ENCODE measurements at regions not wholly inside any gene's neighbourhood (a gene's known extent, or its start where the extent isn't known, plus 50 kb on each side); places are given as distances from the start of the nearest gene placed in this dataset.

GRCh38 chr2:13604951-13605661 is 888.4 kb downstream of the TRIB2 start:
- no peak overlapping the region for H3K4me3 Mint-ChIP-seq
- H3K27ac Mint-ChIP-seq = no peak overlapping the region
- no peaks in the 10 kb centered on the region for H3K9me3 Mint-ChIP-seq
- H3K4me1 Mint-ChIP-seq (ENCODE audit: low read depth) = no peaks in the 10 kb centered on the region
- H3K27me3 Mint-ChIP-seq (ENCODE audit: low read depth) = no peaks in the 10 kb centered on the region
- no peaks in the 10 kb centered on the region for H3K36me3 Mint-ChIP-seq (ENCODE audit: low read depth)

- Mint-ChIP-seq H3K4me1 (ENCODE audit: low read depth) (no peaks in the 10 kb centered on the region), H3K27me3 (ENCODE audit: low read depth) (no peaks in the 10 kb centered on the region), H3K27ac (no peak overlapping the region), H3K4me3 (no peak overlapping the region), H3K9me3 (peaks cover 4% of the 10 kb centered on the region), H3K36me3 (ENCODE audit: low read depth) (no peaks in the 10 kb centered on the region)
Observed at GRCh38 chr2:13607139-13607538, 890.4 kb downstream of the TRIB2 start.

DNA sequence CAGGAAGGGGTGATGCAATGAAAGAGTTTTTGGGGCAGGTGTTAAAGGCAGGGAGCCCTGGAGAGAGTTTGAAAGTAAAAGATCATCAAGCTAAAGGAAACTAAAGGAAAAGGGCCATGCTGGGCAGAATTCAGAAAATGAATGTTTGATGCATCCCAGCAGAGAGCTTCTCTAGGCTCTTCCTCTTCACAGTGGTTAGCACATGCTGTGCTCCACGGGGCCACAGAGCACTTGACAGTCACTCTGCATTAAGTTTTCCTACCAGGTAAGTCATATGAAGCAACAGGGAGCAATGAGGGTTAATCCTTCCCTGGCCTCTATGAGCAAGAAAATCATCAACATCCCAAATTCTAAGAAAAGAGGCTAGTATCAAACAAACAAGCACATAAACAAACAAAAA is 895.2 kb downstream of the TRIB2 start:
- Mint-ChIP-seq H3K27ac (no peak overlapping the region), H3K4me3 (no peak overlapping the region), H3K36me3 (ENCODE audit: low read depth) (no peaks in the 10 kb centered on the region), H3K27me3 (ENCODE audit: low read depth) (no peaks in the 10 kb centered on the region), H3K4me1 (ENCODE audit: low read depth) (no peaks in the 10 kb centered on the region), H3K9me3 (peaks cover 15% of the 10 kb centered on the region)

- Mint-ChIP-seq H3K27ac (no peak overlapping the region), H3K36me3 (ENCODE audit: low read depth) (no peaks in the 10 kb centered on the region), H3K9me3 (peaks cover 27% of the 10 kb centered on the region), H3K4me3 (no peak overlapping the region), H3K27me3 (ENCODE audit: low read depth) (no peaks in the 10 kb centered on the region), H3K4me1 (ENCODE audit: low read depth) (no peaks in the 10 kb centered on the region)
Observed at GRCh38 chr2:13616059-13616458, 899.3 kb downstream of the TRIB2 start.

DNA sequence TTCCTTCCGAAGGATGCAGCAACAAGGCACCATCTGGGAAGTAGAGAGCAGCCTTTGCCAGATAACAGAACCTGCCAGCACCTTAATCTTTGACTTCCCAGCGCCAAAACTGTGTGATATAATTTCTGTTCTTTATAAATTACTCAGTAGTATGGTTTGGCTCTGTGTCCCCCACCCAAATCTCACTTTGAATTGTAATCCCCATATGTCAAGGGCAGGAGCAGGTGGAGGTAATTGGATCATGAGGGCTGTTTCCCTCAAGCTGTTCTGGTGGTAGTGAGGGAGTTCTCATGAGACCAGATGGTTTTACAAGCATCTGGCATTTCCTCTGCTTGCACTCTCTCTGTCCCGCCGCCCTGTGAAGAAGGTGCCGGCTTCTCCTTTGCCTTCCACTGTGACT is 899.9 kb downstream of the TRIB2 start:
- no peak overlapping the region for H3K27ac Mint-ChIP-seq

GRCh38 chr2:13628122-13628521 is 911.4 kb downstream of the TRIB2 start:
- Mint-ChIP-seq H3K27ac (no peak overlapping the region), H3K27me3 (ENCODE audit: low read depth) (no peaks in the 10 kb centered on the region), H3K4me1 (ENCODE audit: low read depth) (no peaks in the 10 kb centered on the region), H3K36me3 (ENCODE audit: low read depth) (no peaks in the 10 kb centered on the region), H3K9me3 (no peaks in the 10 kb centered on the region), H3K4me3 (no peak overlapping the region)

More for the DNA sequence above, 899.9 kb downstream of the TRIB2 start:
- peaks cover 29% of the 10 kb centered on the region for H3K9me3 Mint-ChIP-seq
- H3K4me1 Mint-ChIP-seq (ENCODE audit: low read depth) = no peaks in the 10 kb centered on the region
- no peak overlapping the region for H3K4me3 Mint-ChIP-seq
- H3K27me3 Mint-ChIP-seq (ENCODE audit: low read depth) = no peaks in the 10 kb centered on the region
- H3K36me3 Mint-ChIP-seq (ENCODE audit: low read depth) = no peaks in the 10 kb centered on the region

- peaks cover 3% of the 10 kb centered on the region for H3K9me3 Mint-ChIP-seq
- no peaks in the 10 kb centered on the region for H3K27me3 Mint-ChIP-seq (ENCODE audit: low read depth)
- H3K27ac Mint-ChIP-seq = no peak overlapping the region
- no peaks in the 10 kb centered on the region for H3K4me1 Mint-ChIP-seq (ENCODE audit: low read depth)
- no peaks in the 10 kb centered on the region for H3K36me3 Mint-ChIP-seq (ENCODE audit: low read depth)
- H3K4me3 Mint-ChIP-seq = no peak overlapping the region
Observed at GRCh38 chr2:13638181-13638580, 921.4 kb downstream of the TRIB2 start.

DNA sequence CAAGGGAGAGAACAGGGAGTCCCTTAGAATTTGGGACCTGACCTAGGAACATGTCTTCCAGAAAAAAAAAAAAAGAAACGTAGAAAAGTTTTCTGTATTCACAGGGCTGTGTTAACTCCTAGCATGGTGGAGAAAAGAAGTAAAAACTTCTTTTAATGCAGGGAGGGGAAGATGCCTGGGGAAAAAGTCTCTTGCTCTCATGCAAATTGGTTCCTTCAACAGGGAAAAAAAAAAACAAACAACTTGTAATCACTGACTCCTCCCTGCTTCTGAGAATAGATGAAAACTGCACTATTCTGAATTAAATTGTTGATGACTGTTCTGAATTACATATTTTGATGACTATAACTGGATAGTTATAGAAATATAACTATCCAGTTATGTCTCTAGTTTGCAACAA is 933.2 kb downstream of the TRIB2 start:
- Mint-ChIP-seq H3K27ac (no peak overlapping the region), H3K9me3 (peaks cover 8% of the 10 kb centered on the region), H3K27me3 (ENCODE audit: low read depth) (no peaks in the 10 kb centered on the region), H3K4me1 (ENCODE audit: low read depth) (no peaks in the 10 kb centered on the region), H3K4me3 (no peak overlapping the region), H3K36me3 (ENCODE audit: low read depth) (no peaks in the 10 kb centered on the region)

DNA sequence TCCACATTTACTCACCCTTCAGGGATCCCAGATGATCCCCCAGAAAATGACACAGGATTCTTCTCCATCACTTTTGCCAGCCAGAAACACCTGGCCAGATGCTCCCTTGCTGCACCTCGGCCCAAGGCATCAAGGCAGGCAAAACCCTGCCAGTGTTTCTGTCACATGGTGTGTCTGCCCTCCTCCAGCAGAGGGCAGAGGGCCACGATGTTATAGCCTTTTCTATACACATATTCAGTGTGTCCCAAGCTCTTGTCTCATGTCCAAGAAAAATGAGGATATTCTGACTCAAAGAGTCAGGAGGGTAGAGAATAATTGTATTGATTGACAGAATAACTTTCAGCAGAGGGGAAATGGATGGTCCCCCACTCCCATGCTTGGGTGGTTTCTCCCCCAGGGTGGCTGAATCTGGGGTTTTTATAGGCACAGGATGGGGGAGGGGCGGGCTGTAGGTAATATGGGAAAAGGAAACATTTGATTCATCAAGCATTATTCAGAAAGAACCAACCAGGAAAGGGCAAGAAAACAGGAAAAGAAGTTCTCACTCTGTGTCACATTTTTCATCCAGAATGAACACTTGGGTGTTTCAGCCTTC is 933.9 kb downstream of the TRIB2 start:
- Mint-ChIP-seq H3K4me1 (ENCODE audit: low read depth) (no peaks in the 10 kb centered on the region), H3K27ac (no peak overlapping the region), H3K27me3 (ENCODE audit: low read depth) (no peaks in the 10 kb centered on the region), H3K36me3 (ENCODE audit: low read depth) (no peaks in the 10 kb centered on the region), H3K4me3 (no peak overlapping the region), H3K9me3 (peaks cover 8% of the 10 kb centered on the region)

- Mint-ChIP-seq H3K36me3 (ENCODE audit: low read depth) (no peaks in the 10 kb centered on the region), H3K4me1 (ENCODE audit: low read depth) (no peaks in the 10 kb centered on the region), H3K4me3 (no peak overlapping the region), H3K9me3 (peaks cover 8% of the 10 kb centered on the region), H3K27me3 (ENCODE audit: low read depth) (no peaks in the 10 kb centered on the region), H3K27ac (no peak overlapping the region)
Observed at GRCh38 chr2:13651684-13652131, 935.0 kb downstream of the TRIB2 start.

GRCh38 chr2:13652531-13653313 is 936.0 kb downstream of the TRIB2 start:
- H3K9me3 Mint-ChIP-seq = peaks cover 8% of the 10 kb centered on the region

GRCh38 chr2:13654416-13654815 is 937.7 kb downstream of the TRIB2 start:
- Mint-ChIP-seq H3K27me3 (ENCODE audit: low read depth) (no peaks in the 10 kb centered on the region), H3K4me3 (no peak overlapping the region), H3K27ac (no peak overlapping the region), H3K36me3 (ENCODE audit: low read depth) (no peaks in the 10 kb centered on the region), H3K9me3 (peaks cover 6% of the 10 kb centered on the region), H3K4me1 (ENCODE audit: low read depth) (no peaks in the 10 kb centered on the region)

More at GRCh38 chr2:13652531-13653313, 936.0 kb downstream of the TRIB2 start:
- Mint-ChIP-seq H3K36me3 (ENCODE audit: low read depth) (no peaks in the 10 kb centered on the region), H3K4me3 (no peak overlapping the region), H3K27ac (no peak overlapping the region), H3K4me1 (ENCODE audit: low read depth) (no peaks in the 10 kb centered on the region), H3K27me3 (ENCODE audit: low read depth) (no peaks in the 10 kb centered on the region)

GRCh38 chr2:13660231-13660630 is 943.5 kb downstream of the TRIB2 start:
- H3K9me3 Mint-ChIP-seq = peaks cover 3% of the 10 kb centered on the region
- H3K27ac Mint-ChIP-seq = no peak overlapping the region
- H3K36me3 Mint-ChIP-seq (ENCODE audit: low read depth) = no peaks in the 10 kb centered on the region
- H3K27me3 Mint-ChIP-seq (ENCODE audit: low read depth) = no peaks in the 10 kb centered on the region
- no peak overlapping the region for H3K4me3 Mint-ChIP-seq
- no peaks in the 10 kb centered on the region for H3K4me1 Mint-ChIP-seq (ENCODE audit: low read depth)

- Mint-ChIP-seq H3K27me3 (ENCODE audit: low read depth) (no peaks in the 10 kb centered on the region), H3K9me3 (peaks cover 3% of the 10 kb centered on the region), H3K36me3 (ENCODE audit: low read depth) (no peaks in the 10 kb centered on the region), H3K4me1 (ENCODE audit: low read depth) (no peaks in the 10 kb centered on the region), H3K27ac (no peak overlapping the region), H3K4me3 (no peak overlapping the region)
Observed at GRCh38 chr2:13662055-13662454, 945.3 kb downstream of the TRIB2 start.

Measured in T-helper 1 cell treated with Interleukin-12 subunit alpha and Interleukin-12 subunit beta and Interleukin-4 antibody, amounts not matched to agents 30 μg/mL and 1 μg/mL, for 36 hours (primary cell).